Stimulated activated CD8-positive, alpha-beta memory T cell treated with anti-CD3 and anti-CD28 coated beads, Interleukin-15, amount 100 ng/mL, for 1 hour (primary cell): ENCODE measurements at regions not wholly inside any gene's neighbourhood (a gene's known extent, or its start where the extent isn't known, plus 50 kb on each side); places are given as distances from the start of the nearest gene placed in this dataset.
"Not testable (repeated sequence)": the region's sequence is repeated elsewhere in the genome, so short reads cannot be mapped to it uniquely, and the experiment has no call there.

Experiments
- DNase-seq: peaks from one replicate; pipeline ENCODE4 v3.0.0-alpha.2; 2020; ENCODE audit warnings: low read depth

- DNase-seq: no peak
Measured at GRCh38 chr5:54821445-54822323, 163.7 kb downstream of the ESM1 start.

- no peak for DNase-seq
Measured at GRCh38 chr5:54820346-54821134, 164.9 kb downstream of the ESM1 start.

GRCh38 chr5:54807421-54807820 lies 178.0 kb downstream of the ESM1 start:
- no peak for DNase-seq

- no peak for DNase-seq
Measured at GRCh38 chr5:54804521-54804920, 180.9 kb downstream of the ESM1 start.

- DNase-seq: no peak
Measured at GRCh38 chr5:54804086-54804485, 181.3 kb downstream of the ESM1 start.

- DNase-seq: no peak
Measured at GRCh38 chr5:54803471-54804011, 181.9 kb downstream of the ESM1 start.

GRCh38 chr5:54799645-54800044 lies 185.7 kb downstream of the ESM1 start:
- no peak for DNase-seq

- no peak for DNase-seq
Measured at GRCh38 chr5:54795777-54796176, 189.6 kb downstream of the ESM1 start.

GRCh38 chr5:54795284-54795683 lies 190.1 kb downstream of the ESM1 start:
- DNase-seq: no peak

- no peak for DNase-seq
Measured at GRCh38 chr5:54794135-54794975, 191.0 kb downstream of the ESM1 start.

GRCh38 chr5:54793468-54794134 lies 191.8 kb downstream of the ESM1 start:
- no peak for DNase-seq

GRCh38 chr5:54792611-54793404 lies 192.6 kb downstream of the ESM1 start:
- DNase-seq: no peak

GRCh38 chr5:54787910-54788309 lies 197.5 kb downstream of the ESM1 start:
- DNase-seq: not testable (repeated sequence)

GRCh38 chr5:54785729-54786591 lies 199.4 kb downstream of the ESM1 start:
- no peak for DNase-seq

- no peak for DNase-seq
Measured at GRCh38 chr5:54778783-54779182, 206.6 kb downstream of the ESM1 start.

- no peak for DNase-seq
Measured at GRCh38 chr5:54775645-54776044, 209.7 kb downstream of the ESM1 start.

- DNase-seq: no peak
Measured at GRCh38 chr5:54774281-54775170, 210.9 kb downstream of the ESM1 start.

- DNase-seq: no peak
Measured at GRCh38 chr5:54772684-54773083, 212.7 kb downstream of the ESM1 start.

- DNase-seq: no peak
Measured at GRCh38 chr5:54772231-54772630, 213.2 kb downstream of the ESM1 start.
